Hepatocyte (in vitro differentiated cells): ENCODE measurements at regions not wholly inside any gene's neighbourhood (a gene's known extent, or its start where the extent isn't known, plus 50 kb on each side); places are given as distances from the start of the nearest gene placed in this dataset.

Source experiments
- DNase-seq: peaks from one replicate; pipeline ENCODE4 v3.0.0-alpha.2; 2016; ENCODE audit warnings: low spot score
- H2AFZ ChIP-seq: fragments of 200-600 bp; sonication (generic); 2 replicates; pipeline ENCODE4 v1.6.0; 2016; ENCODE audit warnings: antibody characterized with exemption, mild to moderate bottlenecking
- H3K27ac ChIP-seq: fragments of 200-600 bp; sonication (generic); 2 replicates; pipeline ENCODE4 v1.5.1; 2016; ENCODE audit warnings: mild to moderate bottlenecking
- H3K27me3 ChIP-seq: fragments of 200-600 bp; sonication (generic); 2 replicates; pipeline ENCODE4 v1.6.1; 2016
- H3K36me3 ChIP-seq: fragments of 200-600 bp; sonication (generic); replicated peaks from 2 replicates; pipeline ENCODE4 v1.5.1; 2016; ENCODE audit warnings: low read depth; ENCODE audit not compliant: insufficient read depth
- H3K4me1 ChIP-seq: fragments of 200-600 bp; sonication (generic); 2 replicates; pipeline ENCODE4 v1.5.1; 2016; ENCODE audit warnings: mild to moderate bottlenecking, moderate library complexity; ENCODE audit not compliant: insufficient read depth
- H3K4me2 ChIP-seq: fragments of 200-600 bp; sonication (generic); 2 replicates; pipeline ENCODE4 v1.6.0; 2016
- H3K4me3 ChIP-seq: fragments of 200-600 bp; sonication (generic); 2 replicates; pipeline ENCODE4 v1.5.1; 2016; ENCODE audit warnings: mild to moderate bottlenecking
- H3K79me2 ChIP-seq: fragments of 200-600 bp; sonication (generic); 2 replicates; pipeline ENCODE4 v1.6.0; 2017; ENCODE audit warnings: mild to moderate bottlenecking
- H3K9me2 ChIP-seq: fragments of 200-600 bp; sonication (generic); replicated peaks from 2 replicates; pipeline ENCODE4 v1.6.0; 2017; ENCODE audit warnings: mild to moderate bottlenecking; ENCODE audit not compliant: insufficient read depth
- H3K9me3 ChIP-seq: fragments of 200-600 bp; sonication (generic); 2 replicates; pipeline ENCODE4 v1.5.1; 2016; ENCODE audit warnings: low read depth, mild to moderate bottlenecking
- H4K20me1 ChIP-seq: fragments of 200-600 bp; sonication (generic); 2 replicates; pipeline ENCODE4 v1.6.0; 2016; ENCODE audit warnings: mild to moderate bottlenecking; ENCODE audit not compliant: insufficient read depth, poor library complexity, severe bottlenecking
- EZH2 ChIP-seq: fragments of 200-600 bp; sonication (generic); IDR thresholded peaks from 2 replicates; pipeline ENCODE4 v1.6.1; 2016; ENCODE audit warnings: antibody characterized with exemption, mild to moderate bottlenecking, borderline replicate concordance
- EZH2phosphoT487 ChIP-seq: fragments of 200-600 bp; sonication (generic); IDR thresholded peaks from one replicate; pipeline ENCODE4 v1.6.1; 2018; ENCODE audit warnings: antibody characterized with exemption, mild to moderate bottlenecking, low read depth, moderate library complexity; ENCODE audit not compliant: unreplicated experiment, severe bottlenecking
- WGBS: methylation state at CpG from one replicate; pipeline ENCODE4 v1.1.6; 2016; ENCODE audit warnings: low lambda C conversion rate; ENCODE audit errors: missing lambda C conversion rate; 5-methylcytosine and 5-hydroxymethylcytosine counted together
- TF ChIP-seq, protein P1 (sequence below): fragments of 200-600 bp; sonication (generic); IDR thresholded peaks from 2 replicates; pipeline ENCODE4 v1.5.1; 2016; ENCODE audit warnings: antibody characterized with exemption, mild to moderate bottlenecking; ENCODE audit not compliant: poor library complexity

DNA sequence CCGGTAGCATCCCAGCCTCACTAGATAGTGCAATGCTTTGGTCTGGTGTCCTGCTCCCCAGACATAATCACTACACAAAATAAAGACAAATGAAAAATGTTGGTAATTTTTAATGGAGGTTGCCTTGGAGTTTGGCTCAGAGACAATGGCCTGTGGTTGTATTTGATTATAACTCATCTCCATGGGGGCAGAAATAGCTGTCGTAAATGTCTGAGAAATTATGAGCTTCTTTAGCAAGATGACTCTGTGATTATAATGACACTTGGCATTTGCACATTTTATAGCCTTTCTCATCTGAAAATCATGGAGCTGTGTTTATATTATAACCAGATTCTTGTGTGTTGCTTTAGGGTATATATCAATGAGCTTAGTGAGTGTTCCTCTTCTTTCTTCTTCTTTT, 1779.7 kb upstream of the CELF4 start:
- H3K4me3 ChIP-seq: no peak overlapping the region
- H4K20me1 ChIP-seq: no peaks in the 10 kb centered on the region
- no peak for DNase-seq
- WGBS: 42% methylated on average over 2 of the region's 2 CpGs
- H3K4me2 ChIP-seq: no peak overlapping the region
- H2AFZ ChIP-seq: no peak overlapping the region
- no peaks in the 10 kb centered on the region for H3K9me2 ChIP-seq
- no peaks in the 10 kb centered on the region for H3K79me2 ChIP-seq
- H3K27ac ChIP-seq: no peak overlapping the region
- no peaks in the 10 kb centered on the region for H3K9me3 ChIP-seq
- H3K27me3 ChIP-seq: no peaks in the 10 kb centered on the region
- H3K36me3 ChIP-seq: no peaks in the 10 kb centered on the region
- H3K4me1 ChIP-seq: peaks cover 12% of the 10 kb centered on the region
- TF ChIP-seq EZH2 (no peak), EZH2phosphoT487 (no peak)
- TF ChIP-seq, protein P1, sequence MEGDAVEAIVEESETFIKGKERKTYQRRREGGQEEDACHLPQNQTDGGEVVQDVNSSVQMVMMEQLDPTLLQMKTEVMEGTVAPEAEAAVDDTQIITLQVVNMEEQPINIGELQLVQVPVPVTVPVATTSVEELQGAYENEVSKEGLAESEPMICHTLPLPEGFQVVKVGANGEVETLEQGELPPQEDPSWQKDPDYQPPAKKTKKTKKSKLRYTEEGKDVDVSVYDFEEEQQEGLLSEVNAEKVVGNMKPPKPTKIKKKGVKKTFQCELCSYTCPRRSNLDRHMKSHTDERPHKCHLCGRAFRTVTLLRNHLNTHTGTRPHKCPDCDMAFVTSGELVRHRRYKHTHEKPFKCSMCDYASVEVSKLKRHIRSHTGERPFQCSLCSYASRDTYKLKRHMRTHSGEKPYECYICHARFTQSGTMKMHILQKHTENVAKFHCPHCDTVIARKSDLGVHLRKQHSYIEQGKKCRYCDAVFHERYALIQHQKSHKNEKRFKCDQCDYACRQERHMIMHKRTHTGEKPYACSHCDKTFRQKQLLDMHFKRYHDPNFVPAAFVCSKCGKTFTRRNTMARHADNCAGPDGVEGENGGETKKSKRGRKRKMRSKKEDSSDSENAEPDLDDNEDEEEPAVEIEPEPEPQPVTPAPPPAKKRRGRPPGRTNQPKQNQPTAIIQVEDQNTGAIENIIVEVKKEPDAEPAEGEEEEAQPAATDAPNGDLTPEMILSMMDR: no peak

DNA sequence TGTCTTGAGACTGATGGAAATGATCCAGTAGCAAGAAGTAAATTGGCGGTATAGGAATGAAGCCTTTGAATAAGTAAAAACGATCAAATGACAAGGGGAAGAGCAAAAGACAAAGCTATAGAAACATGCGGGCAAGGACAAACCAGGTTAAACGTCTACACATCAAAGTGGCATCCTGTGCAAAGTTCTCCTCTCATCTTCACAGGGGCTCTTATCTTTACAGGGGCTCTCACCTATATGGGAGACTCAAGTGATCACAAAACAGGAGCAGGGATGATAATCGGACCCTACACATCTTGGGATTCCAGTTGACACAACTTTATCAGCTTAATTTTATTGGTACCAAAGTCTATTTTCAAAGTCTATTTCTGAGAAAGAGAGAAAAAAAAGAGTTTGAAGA, 1778.9 kb upstream of the CELF4 start:
- H3K27ac ChIP-seq: no peak overlapping the region
- no peaks in the 10 kb centered on the region for H3K27me3 ChIP-seq
- no peaks in the 10 kb centered on the region for H4K20me1 ChIP-seq
- no peak overlapping the region for H2AFZ ChIP-seq
- no peak overlapping the region for H3K4me2 ChIP-seq
- WGBS: 37% methylated on average over 5 of the region's 5 CpGs
- TF ChIP-seq EZH2phosphoT487: peak; percentile 62
- TF ChIP-seq EZH2: no peak
- H3K79me2 ChIP-seq: no peaks in the 10 kb centered on the region
- peaks cover 12% of the 10 kb centered on the region for H3K4me1 ChIP-seq
- H3K9me3 ChIP-seq: no peaks in the 10 kb centered on the region
- no peak overlapping the region for H3K4me3 ChIP-seq
- H3K9me2 ChIP-seq: no peaks in the 10 kb centered on the region
- peak; percentile 7 for DNase-seq
- no peaks in the 10 kb centered on the region for H3K36me3 ChIP-seq

DNA sequence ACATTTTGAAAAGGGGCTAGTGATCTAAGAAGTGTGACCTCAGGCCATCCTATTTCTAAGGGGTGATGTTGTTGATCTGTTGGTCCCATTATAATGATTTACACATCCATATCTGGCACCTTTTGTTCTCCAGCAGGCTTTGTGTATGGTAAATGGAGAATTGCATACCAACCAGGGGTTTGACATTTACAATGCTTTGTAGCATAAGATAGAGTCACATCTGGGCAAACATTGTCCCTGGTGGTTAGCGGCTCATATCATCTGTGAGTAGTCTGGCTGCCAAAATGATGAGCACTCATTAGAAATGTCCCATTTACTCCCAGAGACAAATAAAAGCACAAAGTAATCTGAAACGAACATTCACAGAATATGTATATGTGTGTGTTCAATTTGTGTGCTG, 1775.5 kb upstream of the CELF4 start:
- no peaks in the 10 kb centered on the region for H3K36me3 ChIP-seq
- no peaks in the 10 kb centered on the region for H3K9me3 ChIP-seq
- H3K4me2 ChIP-seq: no peak overlapping the region
- peaks cover 12% of the 10 kb centered on the region for H3K4me1 ChIP-seq
- H3K4me3 ChIP-seq: no peak overlapping the region
- H2AFZ ChIP-seq: no peak overlapping the region
- no peaks in the 10 kb centered on the region for H3K79me2 ChIP-seq
- H3K27ac ChIP-seq: no peak overlapping the region
- no peaks in the 10 kb centered on the region for H3K27me3 ChIP-seq
- WGBS: 71% methylated on average over 2 of the region's 2 CpGs
- no peaks in the 10 kb centered on the region for H3K9me2 ChIP-seq
- TF ChIP-seq EZH2 (no peak), EZH2phosphoT487 (no peak)
- TF ChIP-seq, protein P1: no peak
- no peaks in the 10 kb centered on the region for H4K20me1 ChIP-seq
- no peak for DNase-seq

DNA sequence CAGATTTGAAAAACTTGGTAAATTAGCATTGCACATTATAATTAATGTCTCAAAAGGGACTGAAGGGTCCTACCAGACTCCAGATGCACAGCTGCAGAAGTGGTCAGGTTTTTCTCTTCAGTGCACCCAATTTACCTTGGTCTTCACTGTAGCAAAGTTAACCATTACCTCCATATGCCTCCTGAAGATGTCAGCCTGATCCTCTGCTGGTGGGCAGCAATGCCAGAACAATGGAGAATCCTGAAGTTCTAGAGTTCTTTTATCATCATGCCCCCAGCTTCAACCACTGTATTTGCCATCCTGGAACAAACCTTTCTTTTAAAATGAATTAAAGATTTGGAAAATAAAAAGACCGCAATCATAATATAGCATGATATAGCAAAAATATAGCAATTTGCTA, 1774.8 kb upstream of the CELF4 start:
- no peaks in the 10 kb centered on the region for H3K36me3 ChIP-seq
- no peaks in the 10 kb centered on the region for H3K79me2 ChIP-seq
- no peaks in the 10 kb centered on the region for H4K20me1 ChIP-seq
- H3K27me3 ChIP-seq: no peaks in the 10 kb centered on the region
- H3K27ac ChIP-seq: no peak overlapping the region
- H3K4me1 ChIP-seq: peaks cover 7% of the 10 kb centered on the region
- no peak overlapping the region for H3K4me2 ChIP-seq
- H3K9me2 ChIP-seq: no peaks in the 10 kb centered on the region
- TF ChIP-seq EZH2phosphoT487: no peak
- no peak for TF ChIP-seq EZH2
- TF ChIP-seq, protein P1: no peak
- no peak overlapping the region for H3K4me3 ChIP-seq
- H3K9me3 ChIP-seq: no peaks in the 10 kb centered on the region
- DNase-seq: no peak
- no peak overlapping the region for H2AFZ ChIP-seq
- WGBS: 32% methylated on average over 1 of the region's 1 CpG
